Uterus (tissue), 3 donors: ENCODE measurements at regions not wholly inside any gene's neighbourhood (a gene's known extent, or its start where the extent isn't known, plus 50 kb on each side); places are given as distances from the start of the nearest gene placed in this dataset.

Experiments
- DNase-seq, 2 donors: peaks; one replicate each; pipeline ENCODE4 v3.0.0-alpha.2; 2019 to 2020
- H3K27ac ChIP-seq, 2 donors: fragments of 200-600 bp; sonication (generic); 1 replicate in 1 of 2; 2 replicates in 1 of 2; pipeline ENCODE4 v1.5.1; 2016 to 2018
- H3K27me3 ChIP-seq, 2 donors: fragments of 200-600 bp; sonication (generic); one replicate each; pipeline ENCODE4 v1.5.1; 2018 to 2019; ENCODE audit warnings: control low read depth in 1 of 2
- H3K36me3 ChIP-seq, 2 donors: fragments of 200-600 bp; sonication (generic); one replicate each; pipeline ENCODE4 v1.5.1; 2019; ENCODE audit warnings: control low read depth in 1 of 2
- H3K4me1 ChIP-seq, 2 donors: fragments of 200-600 bp; sonication (generic); one replicate each; pipeline ENCODE4 v1.5.1; 2018 to 2019; ENCODE audit warnings: control low read depth in 1 of 2
- H3K4me3 ChIP-seq, 2 donors: fragments of 200-600 bp; sonication (generic); 1 replicate in 1 of 2; 2 replicates in 1 of 2; pipeline ENCODE4 v1.5.1; 2018 to 2019; ENCODE audit warnings: mild to moderate bottlenecking in 1 of 2
- H3K9me3 ChIP-seq, 2 donors: fragments of 200-600 bp; sonication (generic); one replicate each; pipeline ENCODE4 v1.5.1; 2019; ENCODE audit warnings: control low read depth in 1 of 2
- POLR2A ChIP-seq, 2 donors: fragments of 450-650 bp; IDR thresholded peaks; one replicate each; pipeline ENCODE4 v1.6.1; 2016; ENCODE audit warnings: antibody characterized with exemption in 2 of 2, mild to moderate bottlenecking in 1 of 2, moderate library complexity in 1 of 2
- intact Hi-C: fragments of 100-400 bp; cut with DNase I; formaldehyde crosslinking; loops from one replicate; pipeline ENCODE4 v1.15.1; 2023; ENCODE audit warnings: low total_unique reads
- TF ChIP-seq, protein P1 (sequence below), 4 experiments: fragments of 200-600 bp in 2 of 4; fragments of 450-650 bp in 2 of 4; sonication (generic) in 2 of 4; IDR thresholded peaks; one replicate each; pipeline ENCODE4 v1.5.1; 2016 to 2019; ENCODE audit warnings: antibody characterized with exemption in 4 of 4, mild to moderate bottlenecking in 2 of 4, moderate library complexity in 1 of 4
- donor health status: DM: yes; HTN: yes; CAD: no.

DNA sequence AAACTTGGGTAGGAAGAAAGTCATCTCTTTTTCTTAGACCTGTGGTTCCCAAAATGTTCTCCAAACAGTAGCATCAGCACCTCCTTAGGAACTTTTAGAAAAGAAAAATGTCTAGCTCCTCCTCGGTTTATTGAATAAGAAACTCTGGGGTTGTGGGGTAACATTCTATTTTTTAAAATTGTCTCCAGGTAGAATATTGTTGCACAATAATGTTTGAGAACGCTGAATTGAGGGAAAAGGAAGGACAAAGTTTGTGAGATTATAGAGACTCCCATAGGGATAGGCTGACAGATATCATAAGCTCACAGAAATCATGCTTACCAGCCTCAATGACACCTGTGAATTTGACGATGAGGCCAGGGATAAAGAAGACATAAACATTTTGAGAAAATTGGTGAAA lies 1199.0 kb upstream of the CDH6 start:
- no peaks in the 10 kb centered on the region for H3K27me3 ChIP-seq

DNA sequence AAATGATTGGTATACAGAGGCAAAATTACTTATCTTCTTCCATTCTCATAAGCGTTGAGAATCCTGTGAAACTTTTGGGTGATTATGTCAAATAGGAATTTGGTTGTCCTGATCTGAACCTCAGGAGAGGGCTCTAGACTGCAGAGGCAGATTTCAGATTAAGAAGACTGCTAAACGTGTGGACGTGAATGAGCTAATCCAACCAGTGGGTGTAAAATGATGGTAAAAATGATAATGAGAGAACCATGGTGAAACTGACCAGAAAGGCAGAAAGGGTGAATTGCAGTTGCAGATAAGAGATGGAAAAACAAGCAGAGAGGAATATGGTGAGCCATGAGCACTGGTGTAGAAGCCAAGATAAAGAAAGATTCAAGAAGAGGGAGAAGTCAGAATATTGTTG lies 1200.2 kb upstream of the CDH6 start:
- no peak overlapping the region for H3K4me3 ChIP-seq
- H3K9me3 ChIP-seq = no peaks in the 10 kb centered on the region
- no peaks in the 10 kb centered on the region for H3K4me1 ChIP-seq
- intact Hi-C loops = no loop called here
- H3K36me3 ChIP-seq = no peaks in the 10 kb centered on the region
- no peak for DNase-seq
- H3K27me3 ChIP-seq = no peaks in the 10 kb centered on the region
- no peak overlapping the region for H3K27ac ChIP-seq
- TF ChIP-seq POLR2A (IDR thresholded peaks at IDR 0.05) = no peak

More for the DNA sequence above, 1199.0 kb upstream of the CDH6 start:
- Histone ChIP-seq H3K4me1 (no peaks in the 10 kb centered on the region), H3K4me3 (no peak overlapping the region), H3K9me3 (no peaks in the 10 kb centered on the region), H3K36me3 (no peaks in the 10 kb centered on the region), H3K27ac (no peak overlapping the region)
- no peak for DNase-seq
- TF ChIP-seq, protein P1, sequence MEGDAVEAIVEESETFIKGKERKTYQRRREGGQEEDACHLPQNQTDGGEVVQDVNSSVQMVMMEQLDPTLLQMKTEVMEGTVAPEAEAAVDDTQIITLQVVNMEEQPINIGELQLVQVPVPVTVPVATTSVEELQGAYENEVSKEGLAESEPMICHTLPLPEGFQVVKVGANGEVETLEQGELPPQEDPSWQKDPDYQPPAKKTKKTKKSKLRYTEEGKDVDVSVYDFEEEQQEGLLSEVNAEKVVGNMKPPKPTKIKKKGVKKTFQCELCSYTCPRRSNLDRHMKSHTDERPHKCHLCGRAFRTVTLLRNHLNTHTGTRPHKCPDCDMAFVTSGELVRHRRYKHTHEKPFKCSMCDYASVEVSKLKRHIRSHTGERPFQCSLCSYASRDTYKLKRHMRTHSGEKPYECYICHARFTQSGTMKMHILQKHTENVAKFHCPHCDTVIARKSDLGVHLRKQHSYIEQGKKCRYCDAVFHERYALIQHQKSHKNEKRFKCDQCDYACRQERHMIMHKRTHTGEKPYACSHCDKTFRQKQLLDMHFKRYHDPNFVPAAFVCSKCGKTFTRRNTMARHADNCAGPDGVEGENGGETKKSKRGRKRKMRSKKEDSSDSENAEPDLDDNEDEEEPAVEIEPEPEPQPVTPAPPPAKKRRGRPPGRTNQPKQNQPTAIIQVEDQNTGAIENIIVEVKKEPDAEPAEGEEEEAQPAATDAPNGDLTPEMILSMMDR (IDR thresholded peaks at IDR 0.05) = no peak
- no peak for TF ChIP-seq POLR2A (IDR thresholded peaks at IDR 0.05)
- intact Hi-C loops = no loop called here

DNA sequence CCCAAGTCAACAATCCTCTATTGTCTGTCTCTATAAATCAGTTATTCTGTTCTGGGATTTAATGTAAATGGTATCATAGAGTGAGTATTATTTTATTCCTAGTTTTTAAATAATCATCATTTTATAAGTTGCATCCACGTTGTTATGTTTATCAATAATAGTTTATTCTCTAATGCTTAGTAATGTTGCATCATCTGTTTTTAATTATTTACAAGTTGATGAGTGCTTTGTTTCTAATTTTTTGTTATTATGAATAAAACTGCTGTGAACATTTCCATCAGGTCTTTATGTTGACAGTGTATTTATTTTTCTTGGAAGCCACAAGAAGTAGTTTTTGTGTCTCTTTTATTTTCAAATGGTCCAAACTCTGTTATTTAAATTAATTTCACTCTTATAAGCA lies 1201.2 kb upstream of the CDH6 start:
- no peak overlapping the region for H3K27ac ChIP-seq
- H3K36me3 ChIP-seq = no peaks in the 10 kb centered on the region
- no peak for TF ChIP-seq POLR2A (IDR thresholded peaks at IDR 0.05)
- TF ChIP-seq, protein P1 (IDR thresholded peaks at IDR 0.05) = no peak
- no peak overlapping the region for H3K4me3 ChIP-seq
- H3K4me1 ChIP-seq = no peaks in the 10 kb centered on the region
- DNase-seq = no peak
- H3K9me3 ChIP-seq = no peaks in the 10 kb centered on the region
- H3K27me3 ChIP-seq = no peaks in the 10 kb centered on the region
- intact Hi-C loops = no loop called here

DNA sequence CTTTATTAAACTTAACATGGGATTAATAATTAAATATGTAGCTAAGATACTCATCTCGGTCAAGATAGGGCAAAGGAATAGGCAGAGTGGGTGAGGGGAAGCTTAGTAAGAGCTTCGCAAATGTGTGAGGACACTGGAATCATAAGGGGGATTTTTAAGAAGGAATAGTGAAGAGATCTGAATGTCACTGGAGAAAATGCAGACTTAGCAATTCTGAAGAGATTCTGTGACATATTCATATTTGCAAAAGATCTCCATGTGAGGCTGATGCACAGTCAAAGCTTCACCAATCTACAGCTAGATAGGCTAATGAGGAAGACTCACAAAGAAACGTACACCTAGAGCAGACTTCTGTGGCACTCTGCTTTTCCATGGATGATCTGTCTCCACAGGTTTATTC lies 1202.8 kb upstream of the CDH6 start:
- H3K4me3 ChIP-seq = no peak overlapping the region
- no peaks in the 10 kb centered on the region for H3K4me1 ChIP-seq

DNA sequence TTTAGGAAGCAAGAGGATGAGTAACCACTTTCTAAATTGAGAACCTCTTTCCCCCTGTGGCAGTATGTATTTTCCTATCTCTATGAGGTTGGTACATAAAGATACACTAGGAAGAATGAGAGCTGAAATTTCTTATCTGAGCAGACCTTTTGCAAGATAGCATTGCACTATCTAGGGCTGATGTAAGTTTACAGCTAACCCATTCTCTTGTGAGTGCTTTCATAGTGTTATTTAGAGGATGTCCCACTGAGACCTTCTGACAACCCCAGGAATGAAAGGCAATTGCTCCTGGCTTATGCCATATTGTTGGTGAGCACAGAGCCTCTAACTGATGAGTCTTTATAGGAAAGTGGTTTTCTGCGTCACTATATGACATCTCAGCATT lies 1209.3 kb upstream of the CDH6 start:
- no peaks in the 10 kb centered on the region for H3K9me3 ChIP-seq
- no peaks in the 10 kb centered on the region for H3K4me1 ChIP-seq
- no peak overlapping the region for H3K4me3 ChIP-seq
- H3K36me3 ChIP-seq = no peaks in the 10 kb centered on the region
- H3K27me3 ChIP-seq = no peaks in the 10 kb centered on the region
- H3K27ac ChIP-seq = no peak overlapping the region
- no peak for TF ChIP-seq POLR2A (IDR thresholded peaks at IDR 0.05)
- intact Hi-C loops = no loop called here
- no peak for DNase-seq

More for the DNA sequence above, 1202.8 kb upstream of the CDH6 start:
- H3K36me3 ChIP-seq = no peaks in the 10 kb centered on the region
- no peaks in the 10 kb centered on the region for H3K9me3 ChIP-seq
- H3K27me3 ChIP-seq = no peaks in the 10 kb centered on the region
- DNase-seq = no peak
- intact Hi-C loops = no loop called here
- H3K27ac ChIP-seq = no peak overlapping the region
- TF ChIP-seq, protein P1 (IDR thresholded peaks at IDR 0.05) = no peak
- no peak for TF ChIP-seq POLR2A (IDR thresholded peaks at IDR 0.05)

DNA sequence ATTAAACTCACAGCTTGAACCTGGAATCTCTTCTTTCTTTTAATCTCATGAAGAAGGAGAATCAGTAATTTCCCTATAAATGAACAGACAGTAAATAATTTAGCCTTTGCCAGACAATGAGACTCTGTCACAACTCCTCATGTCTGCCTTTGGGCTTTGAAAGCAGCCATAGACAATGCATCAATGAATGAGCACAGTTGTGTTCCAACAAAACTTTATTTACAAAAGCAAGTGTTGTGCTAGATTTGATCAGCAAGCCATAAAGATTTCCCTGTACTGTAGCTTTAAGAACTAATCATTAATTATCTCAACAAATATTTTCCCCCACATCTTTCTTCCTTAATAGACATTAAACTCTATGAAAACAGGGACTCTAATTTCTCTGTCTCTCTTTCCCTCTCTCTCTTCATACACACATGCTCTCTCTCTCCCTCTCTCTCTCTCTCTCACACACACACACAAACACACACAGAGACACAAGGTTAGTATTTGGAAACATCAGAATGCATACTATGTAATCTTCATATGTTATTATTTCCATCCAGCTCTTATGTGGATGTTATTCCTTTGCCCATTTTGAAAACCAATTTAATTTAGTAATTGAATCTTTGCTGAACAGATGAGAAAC lies 1209.8 kb upstream of the CDH6 start:
- no peaks in the 10 kb centered on the region for H3K9me3 ChIP-seq
- H3K36me3 ChIP-seq = no peaks in the 10 kb centered on the region
- H3K4me1 ChIP-seq = no peaks in the 10 kb centered on the region
- H3K27ac ChIP-seq = no peak overlapping the region
- no peak overlapping the region for H3K4me3 ChIP-seq
- no peaks in the 10 kb centered on the region for H3K27me3 ChIP-seq
- intact Hi-C loops = no loop called here
- DNase-seq = no peak
- TF ChIP-seq, protein P1 (IDR thresholded peaks at IDR 0.05) = no peak
- TF ChIP-seq POLR2A (IDR thresholded peaks at IDR 0.05) = no peak
